Hepatocyte (in vitro differentiated cells): ENCODE measurements at regions not wholly inside any gene's neighbourhood (a gene's known extent, or its start where the extent isn't known, plus 50 kb on each side); places are given as distances from the start of the nearest gene placed in this dataset.

Source experiments
- CTCF ChIP-seq: fragments of 200-600 bp; sonication (generic); IDR thresholded peaks from 2 replicates; pipeline ENCODE4 v1.5.1; 2016; ENCODE audit warnings: antibody characterized with exemption, mild to moderate bottlenecking; ENCODE audit not compliant: poor library complexity
- EZH2 ChIP-seq: fragments of 200-600 bp; sonication (generic); IDR thresholded peaks from 2 replicates; pipeline ENCODE4 v1.6.1; 2016; ENCODE audit warnings: antibody characterized with exemption, mild to moderate bottlenecking, borderline replicate concordance

DNA sequence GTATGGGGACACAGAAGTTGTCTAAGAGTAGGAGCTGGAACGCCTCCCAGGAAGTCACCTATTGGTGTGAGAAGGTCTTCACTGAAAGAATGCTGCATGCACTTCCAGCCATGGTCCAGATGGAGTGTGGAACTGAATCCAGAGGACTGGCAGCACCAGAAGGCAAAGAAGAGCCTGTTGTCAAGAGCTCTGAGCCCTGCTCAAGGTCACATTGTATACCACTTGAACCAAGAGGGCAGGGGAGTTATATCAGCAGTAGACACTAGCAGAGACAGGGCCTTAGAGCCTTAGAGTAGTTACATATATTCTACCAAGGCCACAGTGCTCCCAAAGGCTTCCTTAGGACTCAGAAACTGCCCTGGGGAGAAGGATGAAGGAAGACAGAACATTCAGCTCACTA, 130.8 kb upstream of the POC5 start:
- TF ChIP-seq CTCF (no peak), EZH2 (no peak)
